GM18951 (cell line): ENCODE measurements at regions not wholly inside any gene's neighbourhood (a gene's known extent, or its start where the extent isn't known, plus 50 kb on each side); places are given as distances from the start of the nearest gene placed in this dataset.
"Not testable (repeated sequence)": the region's sequence is repeated elsewhere in the genome, so short reads cannot be mapped to it uniquely, and the experiment has no call there.

Source experiments
- POLR2A ChIP-seq: IDR thresholded peaks from 4 replicates; pipeline ENCODE4 v1.6.1; 2011; ENCODE audit warnings: mild to moderate bottlenecking; ENCODE audit not compliant: insufficient read length, insufficient read depth; ENCODE audit errors: extremely low read depth
- in situ Hi-C: fragments of 300-500 bp; cut with MboI; formaldehyde crosslinking; loops from one replicate; pipeline ENCODE4 v1.12.0; 2022; ENCODE audit warnings: low sequenced_read_pairs, mixed read lengths, inconsistent platforms; ENCODE audit not compliant: unreplicated experiment

DNA sequence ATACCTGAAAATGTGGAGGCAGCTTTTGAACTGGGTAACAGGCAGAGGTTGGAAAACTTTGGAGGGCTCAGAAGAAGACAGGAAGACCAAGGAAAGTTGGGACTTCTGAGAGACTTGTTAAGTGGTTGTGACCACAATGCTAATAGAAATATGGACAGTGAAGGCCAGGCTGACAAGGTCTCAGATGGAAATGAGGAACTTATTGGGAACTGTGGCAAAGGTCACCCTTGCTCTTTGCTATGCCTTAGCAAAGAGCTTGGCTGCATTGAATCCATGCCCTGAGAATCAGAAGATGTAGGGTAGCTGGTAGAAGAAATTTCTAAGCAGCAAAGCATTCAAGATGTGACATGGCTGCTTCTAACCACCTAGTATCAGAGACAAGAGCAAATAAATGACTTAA lies 244.4 kb upstream of the ADRA1B start:
- TF ChIP-seq POLR2A, result no peak
- in situ Hi-C loops, result no loop called here

DNA sequence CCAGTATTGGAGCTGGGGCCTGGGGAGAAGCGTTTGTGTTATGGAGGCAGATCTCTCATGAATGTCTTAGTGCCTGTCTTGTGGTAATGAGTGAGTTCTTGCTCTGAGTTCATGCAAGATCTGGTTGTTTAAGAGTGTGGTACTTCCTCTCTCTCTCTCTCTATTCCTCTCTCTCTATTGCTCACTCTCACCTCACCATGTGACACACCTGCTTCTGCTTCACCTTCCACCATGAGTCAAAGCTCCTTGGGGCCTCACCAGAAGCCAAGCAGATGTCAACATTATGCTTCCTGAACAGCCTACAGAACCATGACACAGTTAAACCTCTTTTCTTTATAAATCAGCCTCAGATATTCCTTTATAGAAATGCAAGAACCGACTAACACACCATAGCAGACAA lies 242.7 kb upstream of the ADRA1B start:
- in situ Hi-C loops, result no loop called here
- no peak for TF ChIP-seq POLR2A

DNA sequence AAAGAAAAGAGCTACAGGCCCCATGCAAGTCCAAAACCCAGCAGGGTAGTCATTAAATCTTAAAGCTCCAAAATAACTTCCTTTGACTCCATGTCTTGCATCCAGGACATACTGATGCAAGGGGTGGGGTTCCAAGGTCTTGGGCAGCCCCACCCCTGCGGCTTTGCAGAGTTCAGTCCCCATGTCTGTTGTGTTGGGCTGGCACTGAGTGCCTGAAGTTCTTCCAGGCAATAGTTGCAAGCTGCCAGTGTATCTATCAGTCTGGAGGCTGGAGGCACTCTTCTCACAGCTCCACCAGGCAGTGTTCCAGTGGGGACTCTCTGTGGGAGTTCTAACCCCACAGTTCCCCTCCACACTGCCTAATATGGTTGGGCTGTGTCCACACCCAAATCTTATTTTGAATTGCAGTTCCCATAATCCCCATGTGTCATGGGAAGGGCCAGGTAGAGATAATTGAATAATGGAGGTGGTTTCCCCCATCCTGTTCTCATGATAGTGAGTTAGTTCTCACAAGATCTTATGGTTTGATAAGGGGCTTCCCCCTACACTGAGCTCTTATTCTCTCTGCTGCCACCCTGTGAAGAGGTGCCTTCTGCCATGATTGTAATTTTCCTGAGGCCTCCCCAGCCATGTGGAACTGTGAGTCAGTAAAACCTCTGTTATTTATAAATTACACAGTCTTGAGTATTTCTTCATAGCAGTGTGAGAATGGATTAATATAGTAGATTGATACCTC lies 237.5 kb upstream of the ADRA1B start:
- in situ Hi-C loops, result no loop called here
- no peak for TF ChIP-seq POLR2A

DNA sequence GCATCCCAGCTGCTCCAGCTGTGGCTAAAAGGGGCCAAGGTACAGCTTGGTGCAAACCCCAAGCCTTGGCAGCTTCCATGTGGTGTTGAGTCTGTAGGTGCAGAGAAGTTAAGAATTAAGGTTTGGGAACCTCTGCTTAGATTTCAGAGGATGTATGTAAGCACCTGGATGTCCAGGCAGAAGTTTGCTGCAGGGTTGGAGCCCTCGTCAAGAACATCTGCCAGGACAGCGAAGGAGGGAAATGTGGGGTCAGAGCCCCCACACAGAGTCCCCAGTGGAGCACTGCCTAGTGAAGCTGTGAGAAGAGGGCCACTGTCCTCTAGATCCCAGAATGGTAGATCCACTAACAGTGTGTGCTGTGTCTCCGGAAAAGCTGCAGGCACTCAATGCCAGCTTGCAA lies 236.2 kb upstream of the ADRA1B start:
- in situ Hi-C loops, result no loop called here
- TF ChIP-seq POLR2A, result no peak

DNA sequence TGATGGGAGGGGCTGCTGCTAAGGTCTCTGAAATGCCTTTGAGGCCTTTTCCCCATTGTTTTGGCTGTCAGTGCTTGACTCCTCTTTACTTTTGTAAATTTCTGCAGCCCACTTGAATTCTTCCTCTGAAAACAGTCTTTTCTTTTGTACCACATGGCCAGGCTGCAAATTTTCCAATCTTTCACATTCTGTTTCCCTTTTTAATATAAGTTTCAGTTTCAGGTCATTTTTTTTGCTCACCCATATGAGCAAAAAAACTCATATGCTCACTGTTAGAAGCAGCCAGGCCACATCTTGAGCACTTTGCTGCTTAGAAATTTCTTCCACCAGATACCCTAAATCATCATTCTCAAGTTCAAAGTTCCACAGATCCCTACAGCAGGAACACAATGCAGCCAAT lies 234.6 kb upstream of the ADRA1B start:
- in situ Hi-C loops, result no loop called here
- no peak for TF ChIP-seq POLR2A

DNA sequence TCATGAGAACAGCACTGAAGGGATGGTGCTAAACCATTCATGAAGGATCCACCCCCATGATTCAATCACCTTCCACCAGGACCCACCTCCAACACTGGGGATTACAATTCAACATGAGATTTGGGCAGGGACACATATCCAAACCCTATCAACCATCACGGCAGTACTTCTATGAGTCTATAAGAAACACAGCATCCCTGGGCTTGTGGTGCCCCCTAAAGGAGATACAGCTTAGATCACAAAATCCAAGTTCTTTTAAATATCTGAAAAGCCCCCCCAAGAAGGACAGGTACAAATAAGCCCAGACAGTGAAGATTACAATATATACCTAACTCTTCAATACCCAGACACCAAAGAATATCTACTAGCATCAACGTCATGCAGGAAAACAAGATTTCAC lies 233.7 kb upstream of the ADRA1B start:
- TF ChIP-seq POLR2A, result no peak
- in situ Hi-C loops, result no loop called here

DNA sequence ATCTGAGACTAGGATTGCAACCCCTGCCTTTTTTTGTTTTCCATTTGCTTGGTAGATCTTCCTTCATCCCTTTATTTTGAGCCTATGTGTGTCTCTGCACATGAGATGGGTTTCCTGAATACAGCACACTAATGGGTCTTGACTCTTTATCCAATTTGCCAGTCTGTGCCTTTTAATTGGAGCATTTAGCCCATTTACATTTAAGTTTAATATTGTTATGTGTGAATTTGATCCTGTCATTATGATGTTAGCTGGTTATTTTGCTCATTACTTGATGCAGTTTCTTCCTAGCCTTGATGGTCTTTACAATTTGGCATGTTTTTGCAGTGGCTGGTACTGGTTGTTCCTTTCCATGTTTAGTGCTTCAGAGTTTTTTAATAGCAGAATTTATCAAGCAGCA lies 228.4 kb upstream of the ADRA1B start:
- in situ Hi-C loops, result not testable (repeated sequence)

DNA sequence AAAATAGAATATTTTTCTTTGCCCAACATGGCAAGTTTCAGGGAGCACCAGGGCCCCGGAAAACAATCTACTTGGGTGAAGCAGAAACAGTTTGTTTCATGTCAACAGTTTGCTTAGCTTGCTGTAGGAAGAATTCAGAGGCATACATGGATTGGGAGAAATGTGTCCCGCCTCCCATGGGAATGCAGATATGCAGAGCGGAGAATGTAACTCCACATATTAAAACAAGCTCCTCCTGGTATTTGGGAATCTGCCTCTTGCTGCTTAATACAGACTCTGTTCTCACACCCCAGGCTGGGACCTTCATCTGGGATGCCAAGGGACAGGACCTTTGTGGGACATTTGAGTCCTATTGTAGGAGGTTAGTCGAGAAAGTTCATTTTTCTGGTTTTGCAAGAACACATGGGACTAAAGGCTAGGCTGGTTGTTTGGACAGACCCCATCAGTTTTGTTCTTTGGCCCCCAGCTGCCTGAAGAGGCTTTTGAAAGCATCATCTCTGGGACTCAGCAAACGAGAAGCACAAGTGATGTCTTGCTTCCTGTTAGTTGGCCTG lies 220.5 kb upstream of the ADRA1B start:
- in situ Hi-C loops, result no loop called here
- TF ChIP-seq POLR2A, result no peak

DNA sequence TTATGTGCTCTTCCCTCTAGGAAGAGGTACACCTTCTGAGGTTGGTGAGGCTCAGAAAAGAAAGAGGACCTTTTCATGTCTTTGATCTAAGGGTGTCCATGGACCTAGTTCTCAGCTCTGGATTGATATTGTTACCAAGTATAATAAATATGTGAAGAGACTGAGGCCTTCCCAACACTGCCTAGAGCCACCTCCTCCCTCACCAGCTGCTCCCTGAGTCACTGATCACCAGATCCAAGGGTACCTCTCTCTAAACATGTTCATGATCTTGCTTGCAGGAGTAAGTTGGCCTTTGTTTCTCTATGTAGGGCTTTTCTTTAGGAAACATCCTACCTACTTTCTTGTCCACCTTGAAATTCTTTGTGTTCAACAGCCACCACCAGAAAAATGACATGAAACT lies 218.8 kb upstream of the ADRA1B start:
- in situ Hi-C loops, result no loop called here
- TF ChIP-seq POLR2A, result no peak

DNA sequence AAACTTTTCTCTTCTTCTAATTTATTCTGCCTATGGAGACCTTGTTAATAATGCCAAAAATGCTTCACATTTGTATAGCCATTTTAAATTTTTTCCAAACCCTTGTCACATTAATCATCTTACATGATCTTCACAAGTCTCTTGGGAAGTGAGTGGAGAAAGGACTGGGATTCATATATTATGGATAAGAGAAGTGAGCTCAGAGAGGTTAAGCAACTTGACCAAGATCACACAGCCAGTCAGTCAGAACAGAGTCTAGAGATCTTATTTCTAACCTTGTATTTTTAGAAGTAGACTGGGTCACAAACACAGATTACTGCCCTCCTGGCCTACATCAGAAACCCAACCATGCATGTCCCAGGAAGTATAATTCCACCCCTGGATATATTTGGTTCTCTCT lies 218.0 kb upstream of the ADRA1B start:
- no peak for TF ChIP-seq POLR2A
- in situ Hi-C loops, result no loop called here

DNA sequence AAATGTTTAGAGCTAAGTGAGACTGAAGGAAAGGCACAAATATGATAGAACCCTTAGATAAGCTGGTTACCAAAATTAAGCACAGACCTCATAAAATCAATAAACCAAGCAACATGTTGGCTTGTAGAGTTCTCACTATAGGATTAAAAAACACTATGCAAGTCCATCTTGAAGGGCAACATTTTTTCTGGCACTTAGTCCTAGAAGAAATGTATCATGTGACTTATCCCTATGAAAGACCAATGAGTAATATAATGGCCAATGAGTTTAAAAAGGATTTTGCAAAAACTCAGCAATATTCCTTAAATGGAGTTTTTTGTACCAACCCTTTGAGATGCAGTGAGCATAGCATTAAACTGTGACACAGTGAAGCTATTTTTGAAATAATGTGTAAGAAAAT lies 216.3 kb upstream of the ADRA1B start:
- in situ Hi-C loops, result no loop called here
- no peak for TF ChIP-seq POLR2A

DNA sequence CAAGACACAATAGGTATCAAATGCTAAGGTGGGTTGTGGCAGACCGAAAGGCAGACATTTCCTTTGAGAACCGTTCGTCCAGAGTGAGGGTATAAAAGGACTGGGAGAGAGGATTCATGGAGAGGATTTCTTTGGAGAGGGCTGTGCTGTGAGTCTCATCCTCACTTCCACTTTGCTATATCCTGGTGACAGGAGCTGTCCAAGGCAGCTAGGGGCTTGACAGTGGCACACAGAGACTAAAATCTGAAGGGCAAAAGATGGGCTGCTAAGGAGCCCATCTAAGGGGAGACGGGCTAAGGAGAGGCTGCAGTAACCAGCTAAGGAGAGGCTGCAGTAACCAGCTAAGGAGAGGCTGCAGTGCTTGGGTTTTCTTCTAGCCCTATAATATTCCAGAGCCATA lies 214.0 kb upstream of the ADRA1B start:
- no peak for TF ChIP-seq POLR2A
- in situ Hi-C loops, result no loop called here

DNA sequence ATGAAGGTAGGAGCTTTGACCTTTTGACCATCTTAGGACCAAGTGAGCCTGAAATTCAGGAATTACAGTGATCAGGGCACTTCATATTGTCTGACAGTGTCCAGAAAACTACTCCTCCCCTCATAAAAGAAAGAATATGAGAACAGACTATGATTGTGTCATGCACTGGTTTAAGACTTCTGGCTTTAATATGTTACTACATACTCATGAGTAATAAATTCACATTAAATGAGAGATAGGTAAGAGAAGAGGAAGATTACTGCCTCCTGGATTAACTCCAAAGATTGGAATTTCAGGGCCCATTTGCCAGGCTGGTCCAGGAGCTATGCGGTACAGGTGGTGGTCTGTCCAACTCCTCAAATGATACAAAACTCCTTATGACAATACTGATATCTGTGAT lies 213.5 kb upstream of the ADRA1B start:
- TF ChIP-seq POLR2A, result no peak
- in situ Hi-C loops, result no loop called here

DNA sequence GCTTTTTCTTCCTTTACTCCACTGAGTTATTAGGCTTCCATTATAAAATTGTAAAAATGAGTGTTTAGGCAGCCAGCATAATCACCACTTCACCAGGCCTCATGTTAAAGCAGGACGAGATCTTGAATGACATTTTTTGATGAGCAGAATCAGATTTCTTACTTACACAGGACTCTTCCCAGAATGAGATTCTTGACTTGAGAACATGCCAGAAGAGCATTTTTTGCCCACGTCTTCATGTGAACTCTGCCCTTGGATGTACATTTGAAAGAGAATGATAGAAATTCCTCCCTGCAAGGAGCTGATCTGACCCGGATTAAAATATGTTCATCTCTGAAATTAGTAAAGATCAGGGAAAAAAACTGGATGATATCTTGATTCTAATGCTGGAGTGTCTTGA lies 212.1 kb upstream of the ADRA1B start:
- no peak for TF ChIP-seq POLR2A

DNA sequence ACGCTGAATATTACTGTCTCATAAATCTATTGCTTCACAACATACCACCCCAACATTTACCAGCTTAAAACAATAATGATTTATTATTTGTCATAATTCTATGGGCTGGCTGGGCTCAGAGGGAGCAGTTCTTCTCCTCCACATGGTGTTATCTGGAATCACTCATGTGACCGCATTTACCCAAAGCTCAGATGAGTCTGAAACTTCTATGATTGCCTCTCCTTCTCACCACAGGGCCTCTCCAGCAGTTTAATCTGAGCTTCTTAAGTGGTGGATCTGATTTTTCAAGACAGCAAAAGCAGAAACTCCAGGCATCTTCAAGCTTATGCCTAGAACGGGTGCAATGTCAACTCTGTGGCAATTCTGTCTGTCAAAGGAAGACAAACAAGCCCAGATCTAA lies 210.3 kb upstream of the ADRA1B start:
- in situ Hi-C loops, result no loop called here
- no peak for TF ChIP-seq POLR2A

More for the DNA sequence above, 212.1 kb upstream of the ADRA1B start:
- in situ Hi-C loops, result no loop called here
